AG04450 (cell line): ENCODE measurements at regions not wholly inside any gene's neighbourhood (a gene's known extent, or its start where the extent isn't known, plus 50 kb on each side); places are given as distances from the start of the nearest gene placed in this dataset.

ENCODE experiments used
- CTCF ChIA-PET: fragments of 300-600, 350-600 bp; formaldehyde crosslinking; extraction: SDS; loops from one replicate; lab custom pipeline; 2022; ENCODE audit warnings: antibody characterized with exemption, inconsistent platforms; lab: Charles Lee
- POLR2A ChIA-PET: fragments of 350-600 bp; formaldehyde crosslinking; extraction: SDS; loops from one replicate; lab custom pipeline; 2021; ENCODE audit warnings: antibody characterized with exemption, inconsistent platforms; lab: Yijun Ruan, JAX
- DNase-seq: peaks from one replicate; pipeline ENCODE4 v3.0.0-alpha.2; 2011; ENCODE audit warnings: low read depth, low spot score
- H3K27ac ChIP-seq: one replicate; pipeline ENCODE4 v1.5.1; 2012; ENCODE audit warnings: low read depth, low read length, control low read depth
- H3K27me3 ChIP-seq: one replicate; pipeline ENCODE4 v1.6.0; 2012; ENCODE audit warnings: low read length; ENCODE audit not compliant: control insufficient read depth, insufficient read depth
- H3K4me3 ChIP-seq: 2 replicates; pipeline ENCODE4 v1.5.1; 2011; ENCODE audit warnings: mild to moderate bottlenecking, low read depth, low read length, control low read depth
- H3K9me3 ChIP-seq: 2 replicates; pipeline ENCODE4 v1.5.1; 2012; ENCODE audit warnings: low read length; ENCODE audit not compliant: control insufficient read depth, insufficient read depth
- CTCF ChIP-seq: IDR thresholded peaks from 2 replicates; pipeline ENCODE4 v1.5.1; 2011; ENCODE audit warnings: low read depth, low read length, control low read depth, inconsistent platforms

- no peak for DNase-seq
- no peak overlapping the region for H3K4me3 ChIP-seq
- POLR2A ChIA-PET: no interaction called here
- CTCF ChIA-PET: no interaction called here
- H3K27ac ChIP-seq: no peak overlapping the region
- H3K9me3 ChIP-seq: no peaks in the 10 kb centered on the region
- H3K27me3 ChIP-seq: no peaks in the 10 kb centered on the region
- TF ChIP-seq CTCF: no peak
Measured at GRCh38 chr5:99076723-99077640, 148.2 kb upstream of the CHD1 start.

DNA sequence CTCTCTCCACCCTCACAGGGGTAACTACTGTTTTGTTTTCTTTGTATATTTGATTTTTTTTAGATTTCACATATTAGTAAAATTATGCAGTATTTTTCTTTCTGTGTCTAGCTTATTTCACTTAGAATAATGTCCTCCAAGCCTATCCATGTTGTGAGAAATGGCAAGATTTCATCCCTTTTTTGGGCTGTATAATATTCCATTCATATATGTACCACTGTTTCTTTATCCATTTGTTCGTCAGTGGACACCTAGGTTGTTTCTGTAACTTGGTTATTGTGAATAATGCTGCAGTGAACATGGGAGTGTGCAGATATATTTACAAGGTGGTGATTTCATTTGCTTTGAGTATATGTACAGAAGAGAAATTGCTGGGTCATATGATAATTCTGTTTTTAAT is 144.0 kb upstream of the CHD1 start:
- Histone ChIP-seq H3K27me3 (no peaks in the 10 kb centered on the region), H3K9me3 (no peaks in the 10 kb centered on the region), H3K27ac (no peak overlapping the region), H3K4me3 (no peak overlapping the region)
- CTCF ChIA-PET: interaction anchor here (0.7 kb wide), 1 partner anchor 12 kb away, joined by 4 read pairs; no protein-coding TSS in a partner anchor
- no peak for DNase-seq
- TF ChIP-seq CTCF: no peak
- POLR2A ChIA-PET: no interaction called here

GRCh38 chr5:99070822-99071221 is 142.0 kb upstream of the CHD1 start:
- TF ChIP-seq CTCF: no peak

DNA sequence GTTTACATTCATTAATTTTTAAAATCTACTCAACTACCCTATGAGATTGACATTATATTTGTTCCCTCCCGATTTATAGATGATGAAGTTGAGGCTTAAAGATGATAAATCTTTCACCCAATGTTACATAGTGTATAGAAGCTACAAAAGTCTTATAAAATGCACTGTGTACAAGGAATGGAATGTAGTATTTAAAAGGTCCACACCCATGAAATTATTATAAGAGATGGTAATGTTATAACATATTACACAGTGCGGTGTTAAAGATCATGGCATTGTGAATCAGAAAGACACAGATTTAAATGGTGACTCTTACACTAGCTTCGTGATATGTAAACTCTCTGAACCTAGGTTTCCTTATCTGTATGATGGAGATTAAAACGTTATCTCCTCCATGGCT is 141.6 kb upstream of the CHD1 start:
- TF ChIP-seq CTCF: no peak
- POLR2A ChIA-PET: no interaction called here
- Histone ChIP-seq H3K9me3 (no peaks in the 10 kb centered on the region), H3K27me3 (no peaks in the 10 kb centered on the region), H3K27ac (no peak overlapping the region), H3K4me3 (no peak overlapping the region)
- DNase-seq: no peak
- CTCF ChIA-PET: interaction anchor here (1.7 kb wide), 1 partner anchor 10 kb away, joined by 7 read pairs; no protein-coding TSS in a partner anchor

More at GRCh38 chr5:99070822-99071221, 142.0 kb upstream of the CHD1 start:
- no peaks in the 10 kb centered on the region for H3K27me3 ChIP-seq
- ChIA-PET POLR2A (no interaction called here), CTCF (interaction anchor here (1.7 kb wide), 1 partner anchor 10 kb away, joined by 7 read pairs; no protein-coding TSS in a partner anchor)
- H3K9me3 ChIP-seq: no peaks in the 10 kb centered on the region
- no peak overlapping the region for H3K4me3 ChIP-seq
- DNase-seq: no peak
- H3K27ac ChIP-seq: no peak overlapping the region
